MG63 (cell line): ENCODE measurements at regions not wholly inside any gene's neighbourhood (a gene's known extent, or its start where the extent isn't known, plus 50 kb on each side); places are given as distances from the start of the nearest gene placed in this dataset.
"Not testable (repeated sequence)": the region's sequence is repeated elsewhere in the genome, so short reads cannot be mapped to it uniquely, and the experiment has no call there.

Experiments
- DNase-seq: peaks from one replicate; pipeline ENCODE4 v3.0.0-alpha.2; 2020
- H3K27me3 ChIP-seq: fragments of 250-450 bp; sonication (Bioruptor Pico); 2 replicates; pipeline ENCODE4 v1.5.1; 2020; ENCODE audit warnings: mild to moderate bottlenecking, moderate library complexity
- H3K36me3 ChIP-seq: fragments of 250-450 bp; sonication (Bioruptor Pico); 2 replicates; pipeline ENCODE4 v1.5.1; 2020; ENCODE audit warnings: mild to moderate bottlenecking, moderate library complexity
- H3K4me3 ChIP-seq: fragments of 250-450 bp; sonication (Bioruptor Pico); 2 replicates; pipeline ENCODE4 v1.5.1; 2020; ENCODE audit warnings: mild to moderate bottlenecking, moderate library complexity
- H3K9me3 ChIP-seq: fragments of 250-450 bp; sonication (Bioruptor Pico); 2 replicates; pipeline ENCODE4 v1.5.1; 2020; ENCODE audit warnings: mild to moderate bottlenecking, moderate library complexity

DNA sequence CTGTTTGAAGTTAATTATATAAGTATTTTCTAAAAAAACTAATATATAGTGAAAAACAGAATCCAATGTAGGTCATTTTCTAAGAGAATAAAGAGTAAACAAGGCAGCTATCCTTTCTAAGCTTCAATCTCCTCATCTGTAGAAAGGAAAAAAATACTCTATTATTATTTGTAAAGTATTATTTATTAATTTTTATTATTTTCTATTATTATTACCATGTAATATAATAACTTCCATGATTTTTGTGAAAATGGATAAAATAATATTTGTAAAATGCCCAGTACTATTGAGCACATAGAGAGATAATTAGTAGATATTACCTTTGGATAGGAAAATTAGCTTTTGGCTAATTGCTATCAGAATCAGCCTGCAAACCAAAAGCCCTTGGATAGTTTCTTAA, 684.4 kb downstream of the MTRR start:
- Histone ChIP-seq H3K9me3 (peaks cover 14% of the 10 kb centered on the region), H3K27me3 (no peaks in the 10 kb centered on the region), H3K4me3 (no peak overlapping the region), H3K36me3 (no peaks in the 10 kb centered on the region)
- no peak for DNase-seq

DNA sequence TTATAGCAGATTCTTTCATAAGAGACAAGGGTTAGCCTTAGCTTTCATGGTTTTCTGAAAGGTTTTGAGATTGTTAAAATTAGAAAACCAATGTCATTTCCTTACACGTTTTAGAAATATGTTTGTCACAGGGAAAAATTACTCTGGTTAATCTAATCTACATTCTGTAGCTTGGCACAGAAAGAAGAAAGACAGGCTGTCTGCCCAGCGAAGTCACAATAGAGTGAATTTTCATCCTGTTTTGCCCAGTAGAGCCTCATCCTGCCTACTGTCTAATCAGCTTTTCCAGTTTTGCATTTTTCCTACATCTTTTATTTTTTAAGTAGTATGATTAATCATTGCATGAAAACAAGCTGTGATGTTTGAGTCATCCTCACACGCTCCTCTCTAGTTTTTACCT, 688.8 kb downstream of the MTRR start:
- Histone ChIP-seq H3K9me3 (peaks cover 14% of the 10 kb centered on the region), H3K27me3 (no peaks in the 10 kb centered on the region), H3K4me3 (no peak overlapping the region), H3K36me3 (no peaks in the 10 kb centered on the region)
- DNase-seq = no peak

DNA sequence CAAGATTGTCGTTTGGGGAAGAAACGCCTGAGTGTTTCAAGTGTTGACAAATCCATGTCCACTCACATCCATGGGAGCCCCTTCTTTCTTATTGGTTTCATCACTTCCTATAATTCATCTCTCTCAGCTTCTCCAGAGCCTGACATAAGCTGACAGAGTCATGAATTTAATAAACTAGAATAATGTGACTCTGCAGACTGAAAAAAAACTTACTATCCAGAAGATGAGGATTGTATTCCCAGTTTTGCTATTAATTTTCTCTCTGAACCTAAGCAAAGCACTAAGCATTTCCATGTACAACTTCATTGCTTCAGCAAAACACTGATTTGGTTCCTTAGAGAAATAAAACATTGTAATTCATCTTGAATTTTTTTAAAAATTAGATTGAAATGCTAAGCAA, 691.8 kb downstream of the MTRR start:
- DNase-seq = no peak
- no peaks in the 10 kb centered on the region for H3K27me3 ChIP-seq
- no peak overlapping the region for H3K4me3 ChIP-seq
- H3K9me3 ChIP-seq = no peaks in the 10 kb centered on the region
- H3K36me3 ChIP-seq = no peaks in the 10 kb centered on the region

DNA sequence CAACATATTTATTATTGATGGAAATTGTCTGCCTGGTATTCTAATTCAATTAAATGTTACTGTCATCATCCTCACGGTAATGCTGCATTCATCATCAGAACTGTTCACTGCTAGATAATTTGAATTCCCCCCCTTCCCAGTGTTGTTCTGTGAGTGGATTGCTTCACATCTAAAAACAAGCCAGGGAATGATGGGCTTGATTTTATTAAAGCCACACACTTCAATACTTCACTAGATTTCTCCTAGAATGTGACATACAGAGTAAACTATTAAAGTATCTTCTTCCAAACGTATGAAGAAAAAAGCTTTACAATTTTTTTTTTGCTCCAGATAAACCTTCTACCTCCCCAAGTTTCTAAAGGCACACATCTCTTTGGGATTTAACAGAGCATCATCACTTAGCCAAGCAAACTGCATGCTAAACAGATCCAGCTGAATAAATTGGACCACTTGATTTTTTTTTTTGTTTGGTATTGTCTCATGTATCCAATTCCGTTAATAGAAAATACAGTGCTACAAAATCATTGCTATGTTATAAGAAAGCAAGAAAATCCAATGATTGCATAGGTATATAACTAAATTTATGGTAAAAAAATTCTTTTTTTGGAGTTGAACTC, 692.4 kb downstream of the MTRR start:
- Histone ChIP-seq H3K36me3 (no peaks in the 10 kb centered on the region), H3K27me3 (no peaks in the 10 kb centered on the region), H3K4me3 (no peak overlapping the region), H3K9me3 (no peaks in the 10 kb centered on the region)
- no peak for DNase-seq

DNA sequence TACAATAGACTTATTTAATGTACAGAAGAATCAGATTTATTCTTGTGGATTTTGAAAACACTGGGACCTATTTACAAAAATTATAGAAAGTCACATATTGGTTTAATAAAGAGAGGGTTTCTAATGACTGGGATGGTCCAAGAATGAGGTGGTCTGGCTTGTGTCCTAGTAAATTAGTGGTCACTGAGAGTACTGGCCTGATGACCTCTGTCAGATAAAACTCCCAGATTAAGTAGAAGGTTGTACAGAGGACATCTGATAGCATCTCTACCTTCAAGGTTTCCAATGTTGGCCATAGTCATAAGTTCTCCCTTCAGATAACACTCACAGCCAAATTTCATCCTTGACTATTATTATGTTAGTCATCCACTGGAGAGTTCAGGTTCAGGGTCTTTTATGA, 692.9 kb downstream of the MTRR start:
- no peaks in the 10 kb centered on the region for H3K27me3 ChIP-seq
- H3K4me3 ChIP-seq = no peak overlapping the region
- no peaks in the 10 kb centered on the region for H3K9me3 ChIP-seq
- no peaks in the 10 kb centered on the region for H3K36me3 ChIP-seq
- no peak for DNase-seq

DNA sequence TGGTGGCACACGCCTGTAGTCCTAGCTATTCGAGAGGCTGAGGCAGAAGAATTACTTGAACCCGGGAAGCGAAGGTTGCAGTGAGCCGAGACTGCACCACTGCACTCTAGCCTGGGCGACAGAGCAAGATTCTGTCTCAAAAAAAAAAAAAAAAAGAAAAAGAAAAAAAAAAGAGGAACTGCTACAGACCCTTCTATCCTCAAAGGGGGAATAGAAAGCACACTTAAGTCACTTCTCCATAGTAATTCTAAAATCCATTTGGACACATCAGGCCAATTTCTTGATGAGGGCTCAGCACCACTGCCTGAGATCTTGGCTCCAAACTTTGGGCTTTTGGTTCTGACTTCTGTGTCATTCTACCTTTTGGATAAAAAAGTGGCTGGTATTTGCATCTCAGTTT, 694.6 kb downstream of the MTRR start:
- not testable (repeated sequence) for H3K9me3 ChIP-seq, H3K27me3 ChIP-seq, H3K4me3 ChIP-seq, DNase-seq, H3K36me3 ChIP-seq

DNA sequence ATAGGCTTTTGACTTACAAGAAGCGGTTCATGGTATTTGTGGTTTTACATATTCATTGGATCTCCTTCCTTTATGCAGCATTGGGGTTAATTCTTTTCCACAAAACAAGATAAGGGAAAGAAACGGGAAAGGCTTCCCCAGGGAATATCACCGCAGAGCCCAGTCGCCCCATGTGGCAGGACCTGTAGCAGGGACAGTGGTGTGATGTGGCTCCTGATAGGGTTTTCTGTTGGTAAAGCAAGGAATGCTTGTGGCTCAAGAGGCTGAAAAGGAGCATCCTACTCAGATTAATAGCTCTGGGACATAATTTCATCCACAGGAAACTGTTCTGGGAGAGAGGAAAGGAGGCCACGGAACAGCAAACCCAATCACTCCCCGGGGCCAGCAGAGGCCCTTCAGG, 699.9 kb downstream of the MTRR start:
- H3K4me3 ChIP-seq = no peak overlapping the region
- H3K27me3 ChIP-seq = no peaks in the 10 kb centered on the region
- H3K9me3 ChIP-seq = no peaks in the 10 kb centered on the region
- no peak for DNase-seq
- no peaks in the 10 kb centered on the region for H3K36me3 ChIP-seq

DNA sequence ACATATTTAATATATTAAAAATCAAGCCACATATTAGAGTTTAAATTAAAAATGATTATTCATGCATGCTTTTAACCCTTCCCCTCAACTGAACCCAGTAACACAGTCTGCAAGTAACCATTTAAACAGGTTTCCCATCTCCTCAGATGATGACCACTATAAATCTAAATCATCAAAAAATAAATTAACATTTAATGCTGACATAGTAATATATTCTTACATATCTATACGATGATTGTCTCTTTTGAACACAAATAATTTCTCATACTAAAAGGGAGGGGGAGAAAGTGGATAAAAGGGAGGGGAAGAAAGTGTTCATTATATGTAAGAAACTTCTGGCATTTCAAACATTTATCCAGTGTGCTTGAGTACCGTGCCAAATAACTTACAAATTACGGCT, 701.6 kb downstream of the MTRR start:
- DNase-seq = no peak
- Histone ChIP-seq H3K27me3 (no peaks in the 10 kb centered on the region), H3K36me3 (no peaks in the 10 kb centered on the region), H3K4me3 (no peak overlapping the region), H3K9me3 (no peaks in the 10 kb centered on the region)

DNA sequence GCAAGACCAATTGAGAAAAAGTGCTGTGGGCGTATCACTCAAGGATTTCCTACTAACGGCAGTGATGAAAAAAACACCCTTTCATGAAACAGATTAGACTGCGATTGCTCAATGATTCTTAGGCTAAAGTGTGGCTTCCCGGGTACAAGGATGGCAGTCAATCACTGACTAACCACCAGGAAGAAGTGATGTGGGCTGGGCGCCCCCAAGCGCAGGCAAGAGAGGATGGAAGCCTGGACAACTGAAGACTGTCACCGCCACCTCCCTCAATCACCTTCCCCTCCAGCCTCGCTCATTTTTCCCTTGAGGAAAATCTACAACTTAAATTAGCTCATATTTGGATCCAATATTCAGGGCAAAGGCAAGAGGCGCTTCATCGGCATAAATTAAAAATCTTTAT, 707.2 kb downstream of the MTRR start:
- H3K27me3 ChIP-seq = no peaks in the 10 kb centered on the region
- no peaks in the 10 kb centered on the region for H3K9me3 ChIP-seq
- no peak for DNase-seq
- H3K36me3 ChIP-seq = no peaks in the 10 kb centered on the region
- no peak overlapping the region for H3K4me3 ChIP-seq

DNA sequence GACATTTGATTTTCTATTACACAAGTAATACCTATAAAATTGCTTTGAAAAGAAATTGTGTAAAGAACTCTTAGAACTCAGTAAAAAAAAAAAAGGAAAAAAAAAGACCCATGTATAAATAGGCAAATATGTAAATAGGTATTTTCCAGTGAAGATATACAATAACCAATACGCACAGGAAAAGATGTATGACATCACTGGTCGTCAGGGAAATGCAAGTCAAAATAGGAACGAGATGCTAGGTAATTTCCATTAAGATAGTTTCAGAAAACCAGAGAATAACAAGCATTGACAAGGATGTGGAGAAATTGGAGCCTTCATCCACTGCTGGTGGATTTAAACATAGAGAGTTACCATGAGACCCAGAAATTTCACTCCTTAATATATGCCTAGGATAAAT, 708.8 kb downstream of the MTRR start:
- H3K36me3 ChIP-seq = no peaks in the 10 kb centered on the region
- no peaks in the 10 kb centered on the region for H3K9me3 ChIP-seq
- no peak overlapping the region for H3K4me3 ChIP-seq
- no peak for DNase-seq
- no peaks in the 10 kb centered on the region for H3K27me3 ChIP-seq

DNA sequence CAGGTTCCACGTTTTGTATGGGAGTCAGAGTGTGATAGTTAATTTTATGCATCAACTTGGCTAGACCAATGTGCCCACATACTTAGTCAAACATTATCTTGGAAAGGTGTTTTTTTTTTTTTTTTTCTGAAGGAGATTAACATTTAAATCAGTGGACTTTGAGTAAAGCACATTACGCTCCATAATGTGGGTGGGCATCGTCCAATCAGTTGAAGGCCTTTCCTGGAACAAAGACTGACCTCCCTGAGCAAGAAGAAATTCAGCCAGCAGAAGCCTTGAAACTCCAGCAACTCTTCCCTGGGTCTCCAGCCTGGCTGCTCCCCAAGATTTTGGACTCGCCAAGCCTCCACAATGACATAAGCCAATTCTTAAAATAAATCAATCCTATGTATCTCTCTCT, 711.4 kb downstream of the MTRR start:
- Histone ChIP-seq H3K36me3 (no peaks in the 10 kb centered on the region), H3K27me3 (no peaks in the 10 kb centered on the region), H3K9me3 (no peaks in the 10 kb centered on the region), H3K4me3 (no peak overlapping the region)
- no peak for DNase-seq

DNA sequence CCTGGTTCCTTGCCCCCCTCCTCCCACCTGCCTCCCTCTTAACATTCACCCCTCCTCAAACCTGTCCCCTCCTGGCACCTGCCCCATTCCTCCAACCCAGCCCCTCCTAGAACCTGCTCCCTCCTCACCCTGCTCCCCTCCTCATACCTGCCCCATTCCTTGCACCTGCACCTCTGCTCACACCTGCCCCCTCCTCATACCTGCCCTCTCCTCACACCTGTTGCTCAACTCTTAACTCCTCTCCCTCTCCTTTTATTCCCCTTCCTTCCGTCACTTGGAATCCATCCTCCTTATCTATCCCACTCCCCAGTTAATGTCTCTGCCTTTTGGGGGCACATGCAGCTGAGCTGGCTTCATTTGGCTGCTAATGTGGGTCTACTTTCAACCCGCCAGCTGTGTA, 712.1 kb downstream of the MTRR start:
- no peaks in the 10 kb centered on the region for H3K27me3 ChIP-seq
- no peaks in the 10 kb centered on the region for H3K9me3 ChIP-seq
- DNase-seq = no peak
- no peak overlapping the region for H3K4me3 ChIP-seq
- no peaks in the 10 kb centered on the region for H3K36me3 ChIP-seq

DNA sequence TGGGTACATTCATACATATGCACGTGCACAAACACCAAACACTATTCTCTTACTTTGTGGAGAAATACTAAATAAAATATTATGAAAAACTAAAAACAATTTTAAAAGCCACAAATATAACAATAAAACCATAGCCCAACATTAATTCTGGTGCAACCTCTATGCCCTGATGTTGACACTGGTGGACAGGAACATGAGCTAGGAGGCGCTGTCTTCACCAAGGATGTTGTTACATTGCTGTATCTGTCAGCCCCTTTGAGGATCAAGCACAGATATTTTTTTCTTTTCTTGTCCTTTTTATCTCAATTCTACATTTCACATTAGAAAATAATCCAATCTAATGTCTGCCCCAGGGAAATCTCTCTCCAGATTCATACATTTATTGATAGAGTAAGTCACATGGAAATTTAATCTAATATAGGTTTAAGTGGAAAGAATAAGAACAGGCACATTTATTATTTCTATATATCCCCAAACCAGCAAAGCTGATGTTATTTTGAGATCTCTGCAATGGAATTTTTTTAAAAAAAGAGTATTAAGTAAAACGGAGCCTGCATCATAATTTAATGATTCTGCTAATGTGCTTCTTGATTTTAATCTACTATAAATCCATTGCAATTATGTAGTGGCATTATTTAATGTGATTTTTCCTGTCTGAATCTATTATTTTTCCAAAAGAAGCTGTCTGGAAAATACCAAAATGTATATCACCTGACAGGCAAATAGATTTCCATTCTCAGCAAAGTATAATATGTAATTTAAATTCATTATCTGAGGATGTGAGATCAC, 716.5 kb downstream of the MTRR start:
- Histone ChIP-seq H3K4me3 (no peak overlapping the region), H3K9me3 (no peaks in the 10 kb centered on the region), H3K36me3 (no peaks in the 10 kb centered on the region), H3K27me3 (no peaks in the 10 kb centered on the region)
- DNase-seq = no peak

DNA sequence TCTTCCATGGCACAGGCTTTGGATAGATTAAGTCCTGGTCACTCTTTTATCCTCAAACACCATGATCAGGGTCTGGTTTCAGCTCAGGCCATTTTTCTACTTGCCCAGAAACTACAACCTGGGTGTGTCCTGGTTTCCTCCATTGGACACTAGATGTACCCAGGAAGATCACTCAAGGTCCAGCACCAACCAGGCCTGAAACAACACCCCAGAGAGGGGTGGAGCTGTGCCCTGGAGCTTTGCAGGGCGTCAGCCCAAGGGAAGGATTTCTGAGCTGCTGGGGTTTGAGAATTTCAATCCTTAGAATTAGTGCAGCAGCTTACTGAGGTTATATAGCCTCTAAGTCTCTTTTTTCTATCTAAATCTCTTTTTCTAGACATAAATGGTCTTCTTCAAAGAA, 722.0 kb downstream of the MTRR start:
- Histone ChIP-seq H3K4me3 (no peak overlapping the region), H3K9me3 (no peaks in the 10 kb centered on the region), H3K27me3 (no peaks in the 10 kb centered on the region), H3K36me3 (no peaks in the 10 kb centered on the region)
- DNase-seq = no peak

DNA sequence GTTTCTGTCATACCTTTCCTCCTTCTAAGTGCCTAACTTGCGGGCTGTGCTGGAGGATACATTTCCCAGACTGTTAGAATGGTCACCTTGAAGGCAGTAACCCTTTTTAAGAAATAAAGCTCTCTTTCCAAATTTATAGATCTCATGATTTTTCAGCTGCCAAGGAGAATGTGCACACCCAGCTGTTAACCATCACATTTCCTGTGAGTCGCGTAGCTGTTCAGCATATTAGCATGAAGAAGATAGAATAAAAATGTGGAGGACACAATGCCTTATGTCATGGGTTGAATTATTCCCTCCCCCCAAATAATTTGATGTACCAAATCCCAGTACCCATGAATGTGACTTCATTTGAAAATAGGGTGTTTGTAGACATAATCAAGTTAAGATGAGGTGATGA, 729.4 kb downstream of the MTRR start:
- Histone ChIP-seq H3K36me3 (no peaks in the 10 kb centered on the region), H3K4me3 (no peak overlapping the region), H3K27me3 (no peaks in the 10 kb centered on the region), H3K9me3 (no peaks in the 10 kb centered on the region)
- no peak for DNase-seq

DNA sequence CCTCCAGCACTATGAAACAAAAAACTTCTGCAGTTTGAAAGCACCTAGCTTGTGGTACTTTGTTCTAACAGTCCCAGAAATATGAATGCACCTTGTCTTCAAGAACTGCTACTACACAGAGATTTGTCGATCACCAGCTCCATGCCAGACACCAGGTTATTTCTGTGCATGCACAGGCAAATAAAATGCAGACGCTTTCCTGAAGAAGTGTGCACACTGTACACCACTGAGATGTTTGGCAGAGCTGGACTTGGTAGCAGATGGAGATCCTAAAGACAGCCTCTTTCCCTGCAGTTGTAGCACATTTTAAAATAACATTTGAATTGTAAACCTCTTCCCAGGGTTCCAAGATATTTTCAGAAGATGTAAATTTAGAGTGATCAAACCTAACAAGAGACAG, 730.0 kb downstream of the MTRR start:
- Histone ChIP-seq H3K36me3 (no peaks in the 10 kb centered on the region), H3K9me3 (no peaks in the 10 kb centered on the region), H3K4me3 (no peak overlapping the region), H3K27me3 (no peaks in the 10 kb centered on the region)
- DNase-seq = no peak

DNA sequence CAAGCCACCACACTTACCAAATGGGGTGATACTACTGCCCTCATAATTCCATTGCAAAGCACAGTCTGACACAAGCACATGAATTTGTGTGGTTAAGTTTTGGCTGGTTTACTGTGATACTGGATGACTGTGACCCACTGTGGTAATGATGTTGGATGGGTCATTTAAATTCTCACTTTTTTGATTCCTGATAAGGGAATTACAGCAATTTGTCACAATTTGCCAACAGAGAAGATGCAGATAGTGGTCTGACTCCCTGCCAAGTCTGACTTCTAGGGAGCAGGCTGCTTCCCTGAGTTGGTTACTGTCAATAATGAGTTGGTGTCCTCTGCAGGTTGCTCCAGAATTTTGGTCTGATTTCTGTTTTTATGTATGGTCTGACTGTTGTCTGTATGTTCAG, 731.9 kb downstream of the MTRR start:
- Histone ChIP-seq H3K36me3 (no peaks in the 10 kb centered on the region), H3K4me3 (no peak overlapping the region), H3K9me3 (no peaks in the 10 kb centered on the region), H3K27me3 (no peaks in the 10 kb centered on the region)
- DNase-seq = no peak

DNA sequence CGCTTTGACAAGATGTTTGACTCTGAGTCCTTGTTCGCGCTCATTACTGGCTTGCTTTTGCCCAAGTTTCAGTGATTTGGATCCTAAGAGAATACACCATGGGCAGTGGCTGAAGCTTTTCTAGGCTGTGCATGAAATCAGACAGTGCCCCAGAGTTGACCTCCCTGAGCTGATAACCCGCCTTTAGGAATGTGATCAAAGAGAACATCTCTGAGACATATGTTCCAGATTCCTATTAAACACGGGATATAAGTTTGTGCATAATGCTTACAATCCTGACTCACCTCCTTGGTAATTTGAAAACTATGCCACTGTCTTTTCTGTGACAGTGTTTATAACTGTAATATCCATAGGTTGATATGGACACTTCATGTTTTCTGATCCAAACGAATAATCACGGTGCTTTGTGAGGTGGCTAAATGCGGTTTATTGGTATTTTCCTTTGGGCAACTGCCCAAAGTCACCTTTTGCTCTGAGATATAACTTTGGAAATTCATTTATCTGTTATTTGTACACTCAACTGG, 732.9 kb downstream of the MTRR start:
- no peaks in the 10 kb centered on the region for H3K9me3 ChIP-seq
- H3K27me3 ChIP-seq = no peaks in the 10 kb centered on the region
- no peak overlapping the region for H3K4me3 ChIP-seq
- no peak for DNase-seq
- no peaks in the 10 kb centered on the region for H3K36me3 ChIP-seq
